ENCODE measurements at regions not wholly inside any gene's neighbourhood (a gene's known extent, or its start where the extent isn't known, plus 50 kb on each side); places are given as distances from the start of the nearest gene placed in this dataset.

DNA sequence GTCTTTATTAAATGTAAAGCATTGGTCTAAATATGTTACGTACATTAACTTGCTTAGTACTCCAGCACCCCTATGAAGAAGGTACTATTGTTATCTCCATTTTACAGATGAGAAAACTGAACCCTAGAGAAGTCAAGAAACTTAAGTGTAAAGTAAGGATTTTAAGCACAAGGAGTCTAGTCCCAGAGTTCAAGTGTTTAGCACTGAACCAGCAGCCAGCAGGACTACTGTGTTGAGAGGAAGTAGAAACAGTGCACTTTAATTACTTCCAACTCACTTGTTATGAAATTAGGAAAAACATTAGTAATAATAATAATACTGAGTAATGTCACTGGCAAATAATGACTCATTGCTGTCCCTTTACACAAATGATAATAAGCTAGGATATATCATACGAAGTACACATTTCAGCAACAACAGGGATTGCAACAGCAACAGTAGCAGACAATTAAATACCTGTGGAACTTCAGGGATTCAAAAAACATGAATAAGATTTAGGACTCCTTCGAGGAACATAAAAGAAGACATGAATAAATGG is 548.1 kb upstream of the HS3ST1 start:
- TF ChIP-seq, protein P1, sequence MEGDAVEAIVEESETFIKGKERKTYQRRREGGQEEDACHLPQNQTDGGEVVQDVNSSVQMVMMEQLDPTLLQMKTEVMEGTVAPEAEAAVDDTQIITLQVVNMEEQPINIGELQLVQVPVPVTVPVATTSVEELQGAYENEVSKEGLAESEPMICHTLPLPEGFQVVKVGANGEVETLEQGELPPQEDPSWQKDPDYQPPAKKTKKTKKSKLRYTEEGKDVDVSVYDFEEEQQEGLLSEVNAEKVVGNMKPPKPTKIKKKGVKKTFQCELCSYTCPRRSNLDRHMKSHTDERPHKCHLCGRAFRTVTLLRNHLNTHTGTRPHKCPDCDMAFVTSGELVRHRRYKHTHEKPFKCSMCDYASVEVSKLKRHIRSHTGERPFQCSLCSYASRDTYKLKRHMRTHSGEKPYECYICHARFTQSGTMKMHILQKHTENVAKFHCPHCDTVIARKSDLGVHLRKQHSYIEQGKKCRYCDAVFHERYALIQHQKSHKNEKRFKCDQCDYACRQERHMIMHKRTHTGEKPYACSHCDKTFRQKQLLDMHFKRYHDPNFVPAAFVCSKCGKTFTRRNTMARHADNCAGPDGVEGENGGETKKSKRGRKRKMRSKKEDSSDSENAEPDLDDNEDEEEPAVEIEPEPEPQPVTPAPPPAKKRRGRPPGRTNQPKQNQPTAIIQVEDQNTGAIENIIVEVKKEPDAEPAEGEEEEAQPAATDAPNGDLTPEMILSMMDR (IDR thresholded peaks at IDR 0.05; ENCODE audit: low read length): no peak
- TF ChIP-seq EZH2phosphoT487 (IDR thresholded peaks at IDR 0.05; ENCODE audit: low read length): no peak
- TF ChIP-seq EZH2 (optimal IDR thresholded peaks at IDR 0.05; ENCODE audit: low read depth, low read length): no peak
